ENCODE measurements at regions not wholly inside any gene's neighbourhood (a gene's known extent, or its start where the extent isn't known, plus 50 kb on each side); places are given as distances from the start of the nearest gene placed in this dataset.

GRCh38 chr12:66899588-66899987 is 220.7 kb upstream of the GRIP1 start:
- H3K4me3 ChIP-seq (ENCODE audit: low read depth, poor library complexity, severe bottlenecking), result no peak overlapping the region
- intact Hi-C loops (cut with DNase I; ENCODE audit: low total_unique reads), result no loop called here
- DNase-seq (ENCODE audit: low spot score in 2 of 2), result no peak
- TF ChIP-seq POLR2A (IDR thresholded peaks at IDR 0.05) (no peak), CTCF (IDR thresholded peaks at IDR 0.05) (no peak)

- intact Hi-C loops (cut with DNase I; ENCODE audit: low total_unique reads), result no loop called here
- 72 to 77% methylated on average over 2 of the region's 2 CpGs for WGBS, 2 donors
- no peak for DNase-seq (ENCODE audit: low spot score in 2 of 2)
These were observed 221.7 kb upstream of the GRIP1 start for GRCh38 chr12:66900616-66901015.

GRCh38 chr12:66901138-66901932 is 222.5 kb upstream of the GRIP1 start:
- no peak overlapping the region for H3K4me3 ChIP-seq (ENCODE audit: low read depth, poor library complexity, severe bottlenecking)
- intact Hi-C loops (cut with DNase I; ENCODE audit: low total_unique reads), result no loop called here
- DNase-seq (ENCODE audit: low spot score in 2 of 2), result no peak
- 53 to 62% methylated on average over 4 of the region's 4 CpGs for WGBS, 2 donors
- TF ChIP-seq CTCF (IDR thresholded peaks at IDR 0.05), result no peak
- no peak for TF ChIP-seq POLR2A (IDR thresholded peaks at IDR 0.05)

More at GRCh38 chr12:66900616-66901015, 221.7 kb upstream of the GRIP1 start:
- TF ChIP-seq CTCF (IDR thresholded peaks at IDR 0.05) (no peak), POLR2A (IDR thresholded peaks at IDR 0.05) (no peak)
- H3K4me3 ChIP-seq (ENCODE audit: low read depth, poor library complexity, severe bottlenecking), result no peak overlapping the region

- intact Hi-C loops (cut with DNase I; ENCODE audit: low total_unique reads), result no loop called here
- TF ChIP-seq CTCF (IDR thresholded peaks at IDR 0.05) (no peak), POLR2A (IDR thresholded peaks at IDR 0.05) (no peak)
- DNase-seq (ENCODE audit: low spot score in 2 of 2), result no peak
- no peak overlapping the region for H3K4me3 ChIP-seq (ENCODE audit: low read depth, poor library complexity, severe bottlenecking)
These were observed 223.1 kb upstream of the GRIP1 start for GRCh38 chr12:66902020-66902419.

- no peak for TF ChIP-seq CTCF (IDR thresholded peaks at IDR 0.05)
- no peak for TF ChIP-seq POLR2A (IDR thresholded peaks at IDR 0.05)
- intact Hi-C loops (cut with DNase I; ENCODE audit: low total_unique reads), result no loop called here
- no peak for DNase-seq (ENCODE audit: low spot score in 2 of 2)
- WGBS, 2 donors, result 6 to 24% methylated on average over 1 of the region's 1 CpG
- no peak overlapping the region for H3K4me3 ChIP-seq (ENCODE audit: low read depth, poor library complexity, severe bottlenecking)
These were observed 225.0 kb upstream of the GRIP1 start for GRCh38 chr12:66903782-66904396.

Measured in lower leg skin (tissue), 4 donors.